ENCODE measurements at regions not wholly inside any gene's neighbourhood (a gene's known extent, or its start where the extent isn't known, plus 50 kb on each side); places are given as distances from the start of the nearest gene placed in this dataset.

DNA sequence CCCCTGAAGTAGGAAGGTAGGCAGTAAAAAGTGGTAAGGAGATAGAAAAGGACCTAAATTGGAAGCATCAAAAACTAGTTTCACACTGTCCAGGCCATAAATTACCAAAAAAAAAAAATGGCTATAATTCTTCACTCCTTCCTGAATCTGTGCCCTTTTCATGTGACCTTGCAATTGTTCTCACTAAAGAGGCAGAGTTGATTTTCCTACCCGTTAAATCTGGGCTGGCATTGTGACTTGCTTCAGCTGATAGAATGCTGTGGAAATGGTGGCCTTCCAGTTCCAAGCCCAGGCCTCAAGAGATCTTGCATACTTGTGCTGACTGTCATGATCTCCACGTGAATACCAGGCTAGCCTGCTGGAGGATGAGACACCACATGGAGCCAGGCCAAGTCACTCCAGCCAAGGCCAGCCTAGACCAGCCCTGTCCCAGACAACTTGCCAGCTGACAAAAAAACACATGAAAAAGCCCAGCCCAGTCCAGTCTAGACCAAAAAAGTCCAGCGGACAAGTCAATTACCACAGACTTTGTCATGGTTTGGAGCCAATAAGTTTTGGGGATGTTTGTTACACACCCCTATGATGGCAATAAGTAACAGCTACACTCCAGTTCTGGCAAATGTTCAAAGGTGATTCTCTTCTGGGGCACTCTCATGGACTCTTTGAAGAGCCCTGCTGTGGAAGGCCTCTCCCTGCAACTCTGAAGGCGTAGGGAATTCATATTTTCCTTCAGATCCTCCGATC, 51.4 kb upstream of the NUP50 start:
- TF ChIP-seq POLR2AphosphoS5 (IDR thresholded peaks at IDR 0.05) (no peak), POLR2A (IDR thresholded peaks at IDR 0.05) (no peak), EP300 (IDR thresholded peaks at IDR 0.05) (no peak)
- TF ChIP-seq, protein P1, sequence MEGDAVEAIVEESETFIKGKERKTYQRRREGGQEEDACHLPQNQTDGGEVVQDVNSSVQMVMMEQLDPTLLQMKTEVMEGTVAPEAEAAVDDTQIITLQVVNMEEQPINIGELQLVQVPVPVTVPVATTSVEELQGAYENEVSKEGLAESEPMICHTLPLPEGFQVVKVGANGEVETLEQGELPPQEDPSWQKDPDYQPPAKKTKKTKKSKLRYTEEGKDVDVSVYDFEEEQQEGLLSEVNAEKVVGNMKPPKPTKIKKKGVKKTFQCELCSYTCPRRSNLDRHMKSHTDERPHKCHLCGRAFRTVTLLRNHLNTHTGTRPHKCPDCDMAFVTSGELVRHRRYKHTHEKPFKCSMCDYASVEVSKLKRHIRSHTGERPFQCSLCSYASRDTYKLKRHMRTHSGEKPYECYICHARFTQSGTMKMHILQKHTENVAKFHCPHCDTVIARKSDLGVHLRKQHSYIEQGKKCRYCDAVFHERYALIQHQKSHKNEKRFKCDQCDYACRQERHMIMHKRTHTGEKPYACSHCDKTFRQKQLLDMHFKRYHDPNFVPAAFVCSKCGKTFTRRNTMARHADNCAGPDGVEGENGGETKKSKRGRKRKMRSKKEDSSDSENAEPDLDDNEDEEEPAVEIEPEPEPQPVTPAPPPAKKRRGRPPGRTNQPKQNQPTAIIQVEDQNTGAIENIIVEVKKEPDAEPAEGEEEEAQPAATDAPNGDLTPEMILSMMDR (IDR thresholded peaks at IDR 0.05) = no peak
- no peak overlapping the region for H3K4me3 ChIP-seq
- intact Hi-C loops (cut with DNase I) = no loop called here
- H3K36me3 ChIP-seq = no peaks in the 10 kb centered on the region
- H3K27me3 ChIP-seq = no peaks in the 10 kb centered on the region
- 79 to 89% methylated on average over 5 of the region's 5 CpGs for WGBS, 2 donors
- H3K9me3 ChIP-seq = no peaks in the 10 kb centered on the region
- no peaks in the 10 kb centered on the region for H3K4me1 ChIP-seq
- no peak for DNase-seq
- H3K27ac ChIP-seq = no peak overlapping the region

Measured in sigmoid colon (tissue), 6 donors.